Hepatocyte (in vitro differentiated cells): ENCODE measurements at regions not wholly inside any gene's neighbourhood (a gene's known extent, or its start where the extent isn't known, plus 50 kb on each side); places are given as distances from the start of the nearest gene placed in this dataset.

Source experiments
- CTCF ChIP-seq: fragments of 200-600 bp; sonication (generic); IDR thresholded peaks from 2 replicates; pipeline ENCODE4 v1.5.1; 2016; ENCODE audit warnings: antibody characterized with exemption, mild to moderate bottlenecking; ENCODE audit not compliant: poor library complexity
- EZH2 ChIP-seq: fragments of 200-600 bp; sonication (generic); IDR thresholded peaks from 2 replicates; pipeline ENCODE4 v1.6.1; 2016; ENCODE audit warnings: antibody characterized with exemption, mild to moderate bottlenecking, borderline replicate concordance

DNA sequence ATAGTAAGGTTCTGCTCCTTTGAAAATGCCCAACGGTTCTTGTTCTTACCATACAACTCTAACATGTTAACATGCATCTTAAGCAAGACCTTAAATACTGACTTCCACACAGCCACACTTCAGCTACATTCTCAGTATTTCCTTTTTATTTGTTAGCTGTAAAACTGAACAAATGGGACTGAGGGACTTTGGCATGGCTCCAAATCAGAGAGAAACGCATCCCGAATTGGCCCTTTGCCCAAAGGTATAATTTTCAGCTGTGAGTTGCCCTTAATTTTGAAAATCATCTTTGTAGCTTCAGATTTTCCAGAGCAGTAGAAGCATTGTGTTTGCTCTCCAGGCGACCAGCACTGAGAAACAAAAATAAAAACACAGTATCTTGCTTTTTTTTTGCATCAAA, 56.4 kb downstream of the NEUROD6 start:
- TF ChIP-seq CTCF (no peak), EZH2 (no peak)
